ENCODE measurements at regions not wholly inside any gene's neighbourhood (a gene's known extent, or its start where the extent isn't known, plus 50 kb on each side); places are given as distances from the start of the nearest gene placed in this dataset.

- no peak overlapping the region for H3K4me3 ChIP-seq (replicated peaks; ENCODE audit: low read depth, low read length)
- TF ChIP-seq CTCF (IDR thresholded peaks at IDR 0.05; ENCODE audit: low read depth, low read length, missing control alignments) = no peak
- DNase-seq (ENCODE audit: extremely low read depth, low read depth) = no peak
Measured at GRCh38 chrX:96611619-96612362, 72.9 kb upstream of the DIAPH2 start.

- H3K4me3 ChIP-seq (replicated peaks; ENCODE audit: low read depth, low read length) = no peak overlapping the region
- no peak for TF ChIP-seq CTCF (IDR thresholded peaks at IDR 0.05; ENCODE audit: low read depth, low read length, missing control alignments)
- DNase-seq (ENCODE audit: extremely low read depth, low read depth) = no peak
Measured at GRCh38 chrX:96615448-96615847, 69.2 kb upstream of the DIAPH2 start.

GRCh38 chrX:96619588-96619987 lies 65.1 kb upstream of the DIAPH2 start:
- no peak overlapping the region for H3K4me3 ChIP-seq (replicated peaks; ENCODE audit: low read depth, low read length)
- DNase-seq (ENCODE audit: extremely low read depth, low read depth) = no peak
- TF ChIP-seq CTCF (IDR thresholded peaks at IDR 0.05; ENCODE audit: low read depth, low read length, missing control alignments) = no peak

GRCh38 chrX:96621811-96622210 lies 62.8 kb upstream of the DIAPH2 start:
- no peak for TF ChIP-seq CTCF (IDR thresholded peaks at IDR 0.05; ENCODE audit: low read depth, low read length, missing control alignments)
- no peak for DNase-seq (ENCODE audit: extremely low read depth, low read depth)
- no peak overlapping the region for H3K4me3 ChIP-seq (replicated peaks; ENCODE audit: low read depth, low read length)
